HG03196 (cell line): ENCODE measurements at regions not wholly inside any gene's neighbourhood (a gene's known extent, or its start where the extent isn't known, plus 50 kb on each side); places are given as distances from the start of the nearest gene placed in this dataset.

Source experiments
- ATAC-seq: cut with Tn5 transposase; IDR thresholded peaks from one replicate; pipeline ENCODE4 v1.9.1; 2021; ENCODE audit not compliant: unreplicated experiment

DNA sequence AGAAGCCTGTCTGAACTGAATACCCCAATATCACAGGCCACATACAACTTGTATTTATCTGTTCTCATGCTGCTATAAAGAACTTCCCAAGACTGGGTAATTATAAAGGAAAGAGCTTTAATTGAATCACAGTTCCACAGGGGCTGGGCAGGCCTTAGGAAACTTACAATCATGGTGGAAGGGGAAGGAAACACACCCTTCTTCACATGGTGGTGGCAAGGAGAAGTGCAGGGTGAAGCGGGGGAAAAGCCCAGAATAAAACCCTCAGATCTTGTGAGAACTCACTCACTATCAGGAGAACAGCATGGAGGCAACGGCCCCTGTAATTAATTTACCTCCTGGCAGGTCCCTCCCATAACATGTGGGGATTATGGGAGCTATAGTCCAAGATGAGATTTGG, 50.3 kb upstream of the FNDC1 start:
- no peak for ATAC-seq

DNA sequence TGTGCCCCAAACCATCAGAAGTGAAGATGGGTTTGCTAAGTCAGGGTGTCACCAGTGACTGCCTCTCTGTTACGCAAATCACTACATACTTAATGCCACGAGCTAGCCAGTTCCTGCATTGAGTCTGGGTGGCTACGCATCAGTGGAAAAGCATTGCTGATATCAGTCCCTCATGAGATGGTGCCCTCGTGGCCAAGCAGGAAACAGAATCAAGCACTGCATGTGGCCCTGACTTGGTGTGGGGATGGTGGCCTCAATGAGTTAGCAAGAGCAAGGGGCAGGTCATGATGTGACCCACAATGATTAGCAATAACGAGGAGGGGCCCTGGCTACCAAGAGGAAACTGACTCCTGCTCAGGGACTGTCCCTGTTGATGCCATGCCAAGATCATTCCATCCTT, 51.6 kb upstream of the FNDC1 start:
- no peak for ATAC-seq

DNA sequence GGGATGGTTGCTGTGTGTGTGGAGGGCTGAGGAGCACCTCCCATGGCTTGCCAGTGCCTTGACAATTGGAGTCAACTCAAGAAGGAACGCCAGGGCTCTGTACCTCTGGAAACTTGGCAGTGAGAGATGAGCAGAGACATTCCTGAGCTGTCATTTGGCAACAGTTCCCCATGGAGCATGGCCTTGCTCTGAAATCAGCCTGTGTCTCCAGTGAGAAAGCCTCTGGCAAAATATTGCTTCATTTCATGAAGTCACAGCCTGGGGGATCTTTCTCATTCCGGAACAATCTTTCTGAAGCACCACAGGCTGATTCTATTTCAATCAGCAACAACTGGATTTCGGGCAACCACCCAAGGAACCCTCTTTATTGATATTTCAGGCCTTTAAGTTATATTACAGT, 52.2 kb upstream of the FNDC1 start:
- ATAC-seq = no peak

DNA sequence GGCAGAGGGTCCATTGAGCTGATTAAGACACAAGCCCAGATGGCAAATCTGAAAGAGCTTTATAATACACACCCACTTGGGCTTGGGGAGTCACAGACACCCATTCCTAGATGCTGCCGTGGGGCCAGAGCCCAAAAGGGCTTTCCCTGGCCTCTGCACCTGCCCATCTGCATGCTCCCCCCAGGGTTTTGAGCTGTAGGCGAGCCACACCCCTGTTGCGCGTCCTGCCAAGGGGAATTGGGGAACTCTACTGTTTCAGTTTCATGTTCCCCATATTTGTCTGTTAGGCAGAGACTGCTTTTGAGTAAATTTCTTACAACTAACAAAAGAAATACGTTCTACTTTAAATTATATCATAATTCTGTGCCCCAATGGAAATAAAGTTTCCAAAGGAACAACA, 52.9 kb upstream of the FNDC1 start:
- no peak for ATAC-seq

DNA sequence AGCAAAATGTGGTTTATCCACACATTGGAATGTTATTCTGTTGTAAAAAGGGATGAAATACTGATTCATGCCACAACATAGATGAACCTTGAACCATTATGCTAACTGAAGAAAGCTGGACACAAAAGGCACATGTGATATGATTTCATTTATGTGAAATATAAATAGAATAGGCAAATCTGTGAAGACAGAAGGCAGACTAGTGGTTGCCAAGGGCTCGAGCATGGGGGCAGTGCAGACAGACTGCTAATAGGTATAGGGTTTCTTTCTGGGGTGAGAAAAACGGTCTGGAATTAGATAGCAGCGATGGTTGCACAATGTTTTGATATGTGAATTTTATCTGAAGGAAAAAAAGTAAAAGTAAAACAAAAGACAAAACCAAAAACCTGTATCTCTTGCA, 54.6 kb upstream of the FNDC1 start:
- no peak for ATAC-seq

DNA sequence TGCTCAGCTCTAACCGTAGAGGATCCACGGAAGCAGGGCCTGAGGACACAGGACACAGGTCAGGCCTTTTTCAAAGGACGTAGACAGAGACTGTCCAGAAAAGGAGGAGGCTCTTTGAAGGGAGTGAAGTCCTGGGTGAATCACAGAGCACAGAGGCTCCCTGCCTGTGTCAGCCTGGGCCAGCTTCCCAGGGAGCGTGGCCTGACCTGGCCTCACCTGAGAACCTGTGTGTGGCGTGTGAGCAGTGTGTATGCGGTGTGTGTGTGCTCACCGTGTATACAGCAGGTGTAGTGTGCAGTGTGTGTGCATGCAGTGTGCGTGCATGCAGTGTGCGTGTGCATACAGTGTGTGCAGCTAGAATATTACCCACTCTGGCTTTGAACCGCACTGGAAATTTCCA, 56.0 kb upstream of the FNDC1 start:
- no peak for ATAC-seq

DNA sequence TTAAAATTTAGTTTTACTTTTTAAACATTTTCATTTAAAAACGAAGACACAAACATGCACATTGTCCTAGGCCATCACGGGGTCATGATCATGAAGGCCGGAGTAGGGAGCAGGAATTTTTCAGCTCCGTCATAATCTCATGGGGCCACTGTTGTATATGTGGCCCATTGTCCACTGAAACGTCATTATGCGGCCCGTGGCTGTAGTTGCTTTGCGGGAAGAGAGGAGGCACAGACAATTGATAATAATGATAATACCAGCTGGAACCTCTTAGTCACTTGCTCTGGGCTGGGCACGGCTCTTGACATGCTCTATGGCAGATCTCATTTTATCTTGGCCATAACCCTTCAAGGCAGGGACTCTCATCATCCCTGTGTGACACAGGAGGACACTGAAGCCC, 56.5 kb upstream of the FNDC1 start:
- no peak for ATAC-seq

DNA sequence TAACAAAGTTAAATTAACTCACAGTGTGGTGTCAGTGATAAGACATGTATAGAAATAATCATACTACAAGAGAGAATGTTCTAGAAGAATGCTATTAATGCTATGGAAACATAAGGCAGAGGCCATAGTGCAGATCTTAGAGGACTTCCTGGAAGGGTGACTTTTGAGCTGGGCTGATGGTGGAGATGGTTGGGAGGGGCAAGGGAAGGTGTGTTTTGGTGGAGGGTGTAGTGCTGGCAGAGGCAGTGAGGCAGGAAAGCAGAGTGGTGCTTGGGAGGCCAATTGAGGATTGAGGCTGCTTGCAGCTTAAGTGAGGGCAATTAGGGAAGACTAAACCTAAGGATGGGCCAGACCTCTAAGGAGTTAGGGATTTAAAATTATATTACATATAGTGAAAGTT, 58.5 kb upstream of the FNDC1 start:
- ATAC-seq = no peak

DNA sequence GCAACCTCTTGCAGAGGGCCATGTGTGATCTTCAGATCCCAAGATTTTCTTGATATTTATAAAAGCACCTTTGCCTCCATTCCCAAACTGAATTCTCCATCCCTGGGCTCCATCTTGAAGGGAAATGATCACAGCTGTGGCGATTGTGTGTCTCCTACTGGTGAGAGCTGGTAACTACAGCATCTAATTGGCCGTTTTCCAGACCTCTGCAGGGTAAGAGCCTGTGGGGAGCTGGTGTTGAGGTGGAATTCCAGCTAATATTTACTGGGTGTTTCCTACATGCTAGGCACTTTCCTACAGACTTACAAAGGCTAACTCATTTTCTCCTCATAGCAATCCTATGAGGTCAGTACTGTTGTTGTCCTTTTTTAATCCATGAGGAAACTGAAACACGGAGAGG, 59.2 kb upstream of the FNDC1 start:
- no peak for ATAC-seq

DNA sequence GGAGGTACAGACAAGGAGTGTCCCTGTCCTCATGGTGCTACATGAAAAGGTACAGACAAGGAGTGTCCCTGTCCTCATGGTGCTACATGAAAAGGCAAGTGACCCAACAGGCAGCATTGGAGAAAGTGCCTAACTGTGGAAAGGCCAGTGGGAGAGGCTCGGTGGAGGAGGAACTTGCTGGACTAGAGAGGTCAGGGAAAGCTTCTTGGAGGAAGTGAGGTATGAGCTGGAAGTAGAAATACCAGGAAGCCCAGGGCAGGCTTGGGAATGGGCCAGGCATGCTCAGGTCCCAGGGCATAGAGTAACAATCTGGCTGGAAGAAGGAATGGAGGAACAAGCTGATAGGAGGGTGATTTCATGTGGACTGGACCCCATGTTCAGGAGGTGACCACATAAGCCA, 59.8 kb upstream of the FNDC1 start:
- no peak for ATAC-seq

DNA sequence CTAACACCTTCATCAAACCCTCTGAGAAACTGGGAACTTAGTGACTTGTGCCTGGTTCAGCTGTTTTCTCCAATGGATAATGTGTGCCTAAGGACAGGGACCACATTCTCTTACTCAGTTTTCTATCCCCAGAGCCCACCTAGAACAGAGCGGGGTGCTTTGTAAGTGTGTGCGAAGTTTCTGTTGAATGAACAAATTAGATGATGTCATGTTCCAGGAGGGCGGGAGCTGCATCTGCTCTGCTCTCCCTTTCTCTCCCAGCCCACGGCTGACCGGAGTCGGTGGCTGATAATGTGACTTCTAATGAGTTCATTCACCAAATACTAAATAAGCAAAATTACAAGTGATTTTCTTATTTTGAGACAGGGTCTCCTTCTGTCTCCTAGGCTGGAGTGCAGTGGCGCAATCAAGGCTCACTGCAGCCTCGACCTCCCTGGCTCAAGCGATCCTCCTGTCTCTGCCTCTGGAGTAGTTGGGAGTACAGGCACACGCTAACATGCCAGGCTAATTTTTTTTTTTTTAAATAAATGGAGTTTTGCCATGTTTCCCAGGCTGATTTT, 60.7 kb upstream of the FNDC1 start:
- no peak for ATAC-seq

DNA sequence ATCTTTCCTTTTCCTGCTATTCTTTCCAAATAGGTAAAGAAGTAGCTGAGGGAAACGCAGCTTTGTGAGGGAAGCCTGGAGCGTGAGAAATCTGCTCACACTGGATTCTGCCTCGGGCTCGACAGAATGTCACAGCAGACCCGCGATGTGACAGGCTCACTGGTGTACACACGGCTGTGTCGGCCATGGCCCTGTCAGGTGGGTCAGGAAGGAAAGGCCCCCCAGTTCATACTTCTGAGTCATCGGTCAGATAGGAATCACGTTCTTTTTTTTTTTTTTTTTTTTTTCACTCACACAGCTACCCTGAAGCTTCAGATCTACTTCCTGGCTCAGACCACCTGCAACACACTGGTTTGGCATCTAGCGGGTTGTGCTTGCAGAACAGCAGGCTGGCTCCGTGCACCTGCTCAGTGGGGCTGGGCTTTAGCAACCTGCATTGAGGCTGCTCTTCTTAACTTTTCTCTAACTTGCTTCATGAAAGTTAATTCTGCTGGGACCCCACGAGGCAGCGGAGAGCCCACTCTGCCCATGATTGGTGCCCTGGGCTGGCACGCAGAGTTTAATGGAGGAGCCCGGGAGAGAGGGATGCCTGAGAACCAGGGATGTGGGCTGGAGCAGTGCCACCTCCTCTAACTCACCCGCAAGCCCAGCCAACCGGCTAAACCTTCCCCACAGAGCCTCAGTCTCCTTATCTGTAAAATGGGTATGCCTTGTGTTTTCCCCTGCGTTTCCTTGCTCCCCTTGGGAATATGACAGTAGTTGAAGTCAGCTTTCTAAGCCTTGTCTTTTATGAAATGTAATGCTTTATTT, 61.5 kb upstream of the FNDC1 start:
- ATAC-seq = no peak

DNA sequence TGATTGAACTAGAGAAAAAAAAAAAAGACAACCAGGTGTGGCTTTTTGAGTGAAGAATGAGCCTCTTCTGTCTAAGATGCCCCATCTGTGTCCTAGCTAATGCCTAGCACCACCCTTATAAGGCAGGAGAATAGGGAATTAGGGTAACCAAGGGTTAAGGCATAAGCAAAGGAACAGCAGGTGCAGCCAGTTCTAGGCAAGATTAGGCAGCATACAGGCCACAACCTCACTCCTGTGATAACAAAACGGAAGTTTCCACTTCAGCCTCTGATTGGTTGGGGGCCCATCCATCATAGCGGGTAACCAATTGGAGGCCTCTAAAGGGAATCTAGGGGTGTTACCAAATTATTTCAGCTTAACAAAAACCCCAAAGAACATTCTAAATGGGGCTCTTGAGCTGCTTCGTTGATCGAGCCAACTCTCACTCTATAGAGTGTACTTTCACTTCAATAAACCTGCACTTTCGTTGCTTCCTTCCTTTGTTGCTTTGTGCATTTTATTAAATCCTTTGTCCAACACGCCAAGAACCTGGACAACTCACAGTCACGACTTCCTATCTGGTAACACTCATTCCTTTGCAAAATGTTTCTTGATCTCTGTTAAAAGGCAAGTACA, 61.9 kb upstream of the TAGAP start:
- peak; percentile 84 for ATAC-seq

DNA sequence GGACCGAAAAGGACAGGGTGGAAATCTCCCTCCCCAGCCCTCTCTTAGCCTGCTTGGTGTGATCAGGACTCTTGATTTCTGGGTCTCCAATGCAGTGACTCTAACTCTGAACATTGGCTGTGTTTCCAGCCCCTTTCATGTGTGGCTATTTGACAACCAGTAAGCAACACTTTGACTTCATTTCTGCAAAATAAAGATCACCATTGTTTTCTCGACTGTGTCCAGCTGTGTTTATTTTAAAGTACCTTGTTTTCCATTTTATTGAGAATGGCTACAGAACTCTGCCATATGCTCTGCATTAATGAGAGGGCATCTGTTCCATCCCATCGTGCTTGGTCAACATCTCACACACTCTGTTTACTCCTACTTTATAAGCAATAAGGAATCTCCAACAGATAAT, 60.9 kb upstream of the TAGAP start:
- no peak for ATAC-seq

DNA sequence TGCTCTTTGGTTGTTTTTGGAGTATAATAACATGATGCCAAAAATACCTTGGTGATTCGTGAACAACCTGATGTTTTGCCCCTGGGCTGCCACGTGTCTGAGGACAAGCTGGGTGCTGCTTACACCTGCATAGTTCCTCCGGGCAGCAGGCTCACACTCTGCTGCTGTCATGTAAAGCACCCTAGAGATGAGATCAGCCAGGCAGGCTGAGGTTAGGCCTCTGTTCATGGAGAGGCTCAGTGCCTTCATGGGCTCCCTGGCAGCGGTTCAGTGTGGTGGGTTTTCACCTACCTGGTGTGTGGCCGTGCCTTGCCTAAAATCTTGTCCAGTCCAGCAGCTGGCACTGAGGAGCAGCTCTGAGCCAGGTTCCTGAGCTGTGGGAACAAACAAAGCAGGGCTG, 60.1 kb upstream of the TAGAP start:
- no peak for ATAC-seq

DNA sequence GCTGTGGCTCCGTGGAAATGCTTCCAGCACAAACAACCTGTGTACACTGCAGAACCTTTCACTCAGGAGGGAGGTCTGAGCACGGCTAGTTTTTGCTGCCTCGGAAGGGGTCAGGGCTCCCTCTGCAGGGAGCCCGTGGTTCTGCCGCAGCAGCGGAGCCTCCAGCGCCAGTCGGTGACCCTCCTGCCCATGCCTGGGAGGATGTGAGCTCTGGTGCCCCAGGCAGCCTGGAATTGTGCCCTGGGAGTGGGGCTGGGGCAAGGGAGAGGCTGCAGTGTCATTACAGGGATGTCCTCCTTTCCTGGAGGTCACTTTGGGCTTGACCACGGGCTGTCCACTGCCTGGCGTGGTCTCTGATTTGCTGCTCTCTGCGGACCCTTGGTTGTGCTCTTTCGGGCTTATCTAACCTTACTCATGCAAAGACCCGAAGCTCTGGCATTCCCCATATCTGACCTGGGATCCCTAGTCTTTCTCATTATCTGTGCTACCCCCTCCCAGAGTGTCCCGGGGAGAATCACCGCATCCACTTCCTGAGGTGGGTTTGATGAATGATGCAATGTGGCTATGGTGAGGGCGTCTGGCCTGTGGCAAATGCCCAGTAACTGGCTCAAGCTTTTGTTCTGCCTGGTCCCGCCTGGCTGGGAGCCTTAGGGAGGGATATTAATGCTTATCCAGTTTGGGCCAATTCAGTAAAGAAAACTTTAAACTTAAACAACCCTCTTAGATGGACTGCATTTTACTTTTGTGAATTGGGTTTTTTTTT, 59.6 kb upstream of the TAGAP start:
- ATAC-seq = peak; percentile 67

DNA sequence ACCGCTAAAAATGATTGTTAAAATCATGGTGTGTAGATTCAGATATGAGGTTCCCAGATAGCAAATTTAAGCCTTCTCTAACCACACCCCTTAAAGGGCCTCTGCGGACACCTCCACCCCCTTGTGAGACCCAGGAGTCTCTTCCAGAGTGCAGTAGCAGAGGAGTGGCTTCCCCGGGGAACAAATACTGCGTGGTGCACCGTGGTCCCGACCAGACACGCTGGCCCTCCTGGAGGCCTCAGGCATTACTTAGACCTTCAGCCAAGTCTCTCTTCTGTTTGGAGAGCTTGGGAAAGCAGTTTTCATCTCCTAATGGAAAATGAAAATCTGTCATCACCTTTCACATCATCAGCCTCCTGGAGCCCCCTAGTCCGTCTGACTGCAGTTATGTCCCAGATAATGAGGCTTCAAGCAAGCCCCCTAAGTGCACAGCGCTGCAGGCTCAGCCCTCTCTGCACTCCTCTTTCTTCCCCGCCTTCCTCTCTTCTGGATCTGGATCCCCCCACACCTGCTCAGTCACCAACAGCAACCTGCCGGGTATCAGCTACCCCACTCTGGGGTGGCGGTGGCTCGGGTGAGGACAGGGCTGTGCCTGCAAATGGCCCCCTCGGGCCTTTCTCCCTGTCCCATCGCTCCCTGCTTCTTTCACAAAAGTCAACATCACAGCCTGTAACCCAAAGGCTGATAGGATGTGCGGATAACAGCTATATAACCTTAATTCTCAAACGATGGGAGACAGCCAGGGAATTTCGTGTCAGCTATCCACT, 58.8 kb upstream of the TAGAP start:
- no peak for ATAC-seq

DNA sequence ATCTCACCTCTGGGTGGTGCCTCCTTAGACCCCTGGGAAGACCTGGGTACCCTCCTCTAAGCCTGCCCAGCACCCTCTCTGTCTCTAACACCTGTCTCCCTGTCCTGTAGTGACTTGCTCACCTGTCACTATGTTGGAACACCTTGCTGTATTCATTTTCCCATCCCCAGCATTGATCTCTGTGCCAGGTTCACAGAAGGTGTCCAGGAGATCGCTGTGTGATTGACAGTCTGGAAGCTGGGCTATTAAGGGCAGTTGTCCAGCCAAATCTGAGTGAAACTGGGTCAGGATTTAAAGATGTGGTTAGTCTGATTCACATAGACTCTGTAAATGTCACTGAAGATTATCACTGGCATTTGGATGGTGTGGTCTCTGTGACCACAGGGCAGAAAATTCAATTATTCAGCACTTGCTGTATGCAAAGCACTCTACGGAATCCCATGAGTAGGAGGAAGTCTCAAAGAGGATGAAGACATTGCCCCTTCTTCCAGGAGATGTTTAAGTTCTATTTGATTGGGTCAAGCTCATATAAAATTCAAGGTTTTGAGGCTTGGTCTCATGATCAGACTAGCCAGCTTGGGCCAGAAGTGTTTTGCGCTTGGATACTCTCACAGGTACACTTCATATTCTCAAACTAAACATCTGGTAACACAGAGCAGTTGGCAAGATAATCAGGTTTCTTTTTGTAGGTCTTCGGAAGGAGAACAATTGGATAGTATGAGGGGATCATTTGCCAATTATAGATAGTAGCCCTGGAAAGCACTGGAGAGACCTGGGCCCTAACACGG, 57.8 kb upstream of the TAGAP start:
- no peak for ATAC-seq

DNA sequence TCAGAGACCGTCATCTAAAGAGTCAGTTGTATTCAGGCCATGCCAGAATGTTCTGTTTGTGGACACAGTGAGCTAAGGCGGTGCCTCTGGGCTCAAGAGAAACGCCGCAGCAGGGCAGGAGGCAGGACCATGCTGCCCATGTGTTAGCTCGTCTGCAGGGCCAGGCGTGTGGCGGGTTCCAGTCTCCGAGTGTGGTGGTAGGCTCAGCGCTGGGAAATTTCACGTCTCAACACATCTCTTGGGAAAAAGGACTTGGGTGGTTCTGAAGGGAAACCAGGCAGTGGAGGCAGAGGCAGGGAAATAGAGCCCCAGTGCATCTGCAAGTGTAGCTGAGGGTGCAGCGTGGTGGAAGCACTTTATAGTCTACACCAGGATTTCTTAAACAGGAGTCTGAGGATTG, 56.9 kb upstream of the TAGAP start:
- no peak for ATAC-seq

DNA sequence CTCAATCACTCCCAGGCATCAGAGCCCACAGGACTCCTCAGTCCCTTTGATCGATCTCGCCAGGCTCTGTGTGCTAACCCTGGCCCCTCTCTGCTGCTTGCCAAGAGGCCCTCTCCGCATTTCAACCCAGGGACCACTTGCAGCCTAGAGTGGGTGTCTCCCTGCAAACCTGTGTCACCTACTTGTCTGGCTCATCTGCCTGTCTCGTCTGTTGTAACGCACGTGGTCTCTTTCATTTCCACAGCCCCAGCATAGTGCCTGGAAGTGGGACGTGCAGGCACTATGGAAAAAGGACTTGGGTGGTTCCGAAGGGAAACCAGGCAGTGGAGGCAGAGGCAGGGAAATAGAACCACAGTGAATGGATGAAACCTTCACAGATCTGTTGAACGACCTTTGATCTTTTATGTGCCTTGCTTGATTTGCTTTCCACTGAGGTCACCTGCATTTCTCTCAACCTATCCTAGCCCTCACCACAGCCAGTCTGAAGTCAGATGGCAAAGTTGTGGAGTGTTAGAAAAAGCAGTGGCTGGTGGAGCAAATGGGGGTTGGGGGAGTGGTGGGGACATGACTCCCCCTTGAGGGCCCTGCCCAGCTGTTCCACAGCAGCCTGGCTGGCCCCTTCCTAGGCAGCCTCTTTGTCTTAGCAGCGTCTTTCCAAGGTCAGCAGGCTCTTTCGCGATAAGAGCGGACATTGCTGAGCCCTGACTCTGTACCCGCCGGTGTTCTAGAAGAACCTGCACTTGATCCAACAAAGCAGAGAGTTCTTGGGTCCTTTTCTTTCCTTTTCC, 55.8 kb upstream of the TAGAP start:
- ATAC-seq = no peak
